ENCODE measurements at regions not wholly inside any gene's neighbourhood (a gene's known extent, or its start where the extent isn't known, plus 50 kb on each side); places are given as distances from the start of the nearest gene placed in this dataset.
A peak's percentile ranks its signal among the peaks of the same experiment; 100 is the strongest.

GRCh38 chr3:27945229-27945628 is 223.1 kb upstream of the EOMES start:
- DNase-seq = no peak

GRCh38 chr3:27960133-27960532 is 238.0 kb upstream of the EOMES start:
- no peak for DNase-seq

GRCh38 chr3:27963519-27963918 is 241.4 kb upstream of the EOMES start:
- DNase-seq = no peak

- no peak for DNase-seq
Observed at GRCh38 chr3:27971600-27971999, 249.5 kb upstream of the EOMES start.

GRCh38 chr3:27976933-27977332 is 254.8 kb upstream of the EOMES start:
- DNase-seq = no peak

- DNase-seq = no peak
Observed at GRCh38 chr3:27978440-27978839, 256.3 kb upstream of the EOMES start.

GRCh38 chr3:27985369-27986035 is 255.9 kb upstream of the CMC1 start:
- DNase-seq = no peak

GRCh38 chr3:27986234-27986879 is 255.1 kb upstream of the CMC1 start:
- DNase-seq = no peak

- DNase-seq = no peak
Observed at GRCh38 chr3:27990324-27990723, 251.1 kb upstream of the CMC1 start.

- DNase-seq = no peak
Observed at GRCh38 chr3:27990837-27991236, 250.6 kb upstream of the CMC1 start.

- no peak for DNase-seq
Observed at GRCh38 chr3:27993051-27993450, 248.4 kb upstream of the CMC1 start.

GRCh38 chr3:28000608-28001007 is 240.8 kb upstream of the CMC1 start:
- DNase-seq = no peak

- no peak for DNase-seq
Observed at GRCh38 chr3:28008235-28008634, 233.2 kb upstream of the CMC1 start.

- no peak for DNase-seq
Observed at GRCh38 chr3:28012830-28013229, 228.6 kb upstream of the CMC1 start.

- DNase-seq = no peak
Observed at GRCh38 chr3:28013864-28014473, 227.4 kb upstream of the CMC1 start.

- DNase-seq = peak in 1 of 2 experiments; percentile 3
Observed at GRCh38 chr3:28018925-28019718, 222.3 kb upstream of the CMC1 start.

GRCh38 chr3:28019740-28020139 is 221.7 kb upstream of the CMC1 start:
- DNase-seq = no peak

GRCh38 chr3:28022916-28023315 is 218.5 kb upstream of the CMC1 start:
- no peak for DNase-seq

- no peak for DNase-seq
Observed at GRCh38 chr3:28028554-28028953, 212.9 kb upstream of the CMC1 start.

GRCh38 chr3:28033059-28033784 is 208.2 kb upstream of the CMC1 start:
- DNase-seq = no peak

GRCh38 chr3:28036599-28037575 is 204.5 kb upstream of the CMC1 start:
- DNase-seq = no peak

GRCh38 chr3:28039234-28039633 is 202.2 kb upstream of the CMC1 start:
- DNase-seq = no peak

All from SHP77 (cell line).